ENCODE measurements at regions not wholly inside any gene's neighbourhood (a gene's known extent, or its start where the extent isn't known, plus 50 kb on each side); places are given as distances from the start of the nearest gene placed in this dataset.

DNA sequence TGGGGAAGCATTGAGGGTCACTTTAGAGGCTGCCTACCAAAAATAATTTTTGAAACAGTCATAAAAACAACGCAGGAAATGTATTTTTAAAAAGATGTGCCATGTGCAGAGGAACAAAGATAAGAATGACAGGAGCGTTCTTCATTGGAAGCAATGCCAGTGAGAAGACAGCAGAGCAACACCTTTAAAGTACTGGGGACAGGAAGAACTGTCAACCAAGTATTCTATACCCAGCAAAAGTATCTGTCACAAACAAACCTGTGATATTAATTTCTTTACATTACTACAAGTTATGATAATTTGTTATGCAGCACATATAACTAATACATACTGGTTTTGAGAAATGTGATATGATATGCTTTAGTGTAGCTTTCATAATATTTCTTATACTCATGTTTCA is 675.6 kb downstream of the IRX1 start:
- H3K36me3 ChIP-seq = no peaks in the 10 kb centered on the region
- 81 to 100% methylated on average over 2 of the region's 2 CpGs for WGBS, 2 donors (ENCODE audit: low coverage in 1 of 2)
- no peak for ATAC-seq
- no peak overlapping the region for H3K27ac ChIP-seq
- H3K27me3 ChIP-seq = no peaks in the 10 kb centered on the region
- H3K4me3 ChIP-seq = no peak overlapping the region
- peaks cover 0 to 14% (median 0%) of the 10 kb centered on the region in 3 donors for H3K9me3 ChIP-seq
- H3K4me1 ChIP-seq = no peaks in the 10 kb centered on the region
- TF ChIP-seq, protein P1, sequence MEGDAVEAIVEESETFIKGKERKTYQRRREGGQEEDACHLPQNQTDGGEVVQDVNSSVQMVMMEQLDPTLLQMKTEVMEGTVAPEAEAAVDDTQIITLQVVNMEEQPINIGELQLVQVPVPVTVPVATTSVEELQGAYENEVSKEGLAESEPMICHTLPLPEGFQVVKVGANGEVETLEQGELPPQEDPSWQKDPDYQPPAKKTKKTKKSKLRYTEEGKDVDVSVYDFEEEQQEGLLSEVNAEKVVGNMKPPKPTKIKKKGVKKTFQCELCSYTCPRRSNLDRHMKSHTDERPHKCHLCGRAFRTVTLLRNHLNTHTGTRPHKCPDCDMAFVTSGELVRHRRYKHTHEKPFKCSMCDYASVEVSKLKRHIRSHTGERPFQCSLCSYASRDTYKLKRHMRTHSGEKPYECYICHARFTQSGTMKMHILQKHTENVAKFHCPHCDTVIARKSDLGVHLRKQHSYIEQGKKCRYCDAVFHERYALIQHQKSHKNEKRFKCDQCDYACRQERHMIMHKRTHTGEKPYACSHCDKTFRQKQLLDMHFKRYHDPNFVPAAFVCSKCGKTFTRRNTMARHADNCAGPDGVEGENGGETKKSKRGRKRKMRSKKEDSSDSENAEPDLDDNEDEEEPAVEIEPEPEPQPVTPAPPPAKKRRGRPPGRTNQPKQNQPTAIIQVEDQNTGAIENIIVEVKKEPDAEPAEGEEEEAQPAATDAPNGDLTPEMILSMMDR (IDR thresholded peaks at IDR 0.05) = no peak
- no peak for TF ChIP-seq EP300 (IDR thresholded peaks at IDR 0.05)
- no peak for TF ChIP-seq POLR2A (IDR thresholded peaks at IDR 0.05)
- no peak for TF ChIP-seq POLR2AphosphoS5 (IDR thresholded peaks at IDR 0.05)

DNA sequence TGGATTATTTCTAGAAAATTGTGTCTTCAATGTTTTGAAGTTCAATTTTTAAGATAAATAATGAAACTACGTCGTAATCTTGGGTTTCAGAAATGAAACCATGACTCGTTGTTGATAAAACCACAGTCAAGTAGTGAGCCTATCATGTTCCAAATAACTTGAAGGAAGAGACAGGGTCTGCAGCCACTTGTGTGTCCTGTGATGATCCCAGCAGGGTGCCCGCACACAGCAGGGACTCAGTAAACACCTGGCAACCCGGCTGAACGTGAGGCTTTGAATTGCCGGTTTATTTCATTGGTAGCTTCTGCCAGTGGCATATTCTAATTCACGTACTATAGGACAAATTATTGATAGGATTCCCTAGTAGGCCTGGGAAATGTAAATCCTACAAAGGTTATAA is 679.6 kb downstream of the IRX1 start:
- Histone ChIP-seq H3K9me3 (peaks cover 0 to 14% (median 0%) of the 10 kb centered on the region in 3 donors), H3K36me3 (no peaks in the 10 kb centered on the region), H3K27me3 (no peaks in the 10 kb centered on the region), H3K27ac (no peak overlapping the region), H3K4me3 (no peak overlapping the region), H3K4me1 (no peaks in the 10 kb centered on the region)
- no peak for TF ChIP-seq EP300 (IDR thresholded peaks at IDR 0.05)
- TF ChIP-seq, protein P1 (IDR thresholded peaks at IDR 0.05) = no peak
- no peak for TF ChIP-seq POLR2A (IDR thresholded peaks at IDR 0.05)
- TF ChIP-seq POLR2AphosphoS5 (IDR thresholded peaks at IDR 0.05) = no peak
- no peak for ATAC-seq
- 37 to 52% methylated on average over 6 to 8 of the region's 8 CpGs for WGBS, 2 donors (ENCODE audit: low coverage in 1 of 2)

DNA sequence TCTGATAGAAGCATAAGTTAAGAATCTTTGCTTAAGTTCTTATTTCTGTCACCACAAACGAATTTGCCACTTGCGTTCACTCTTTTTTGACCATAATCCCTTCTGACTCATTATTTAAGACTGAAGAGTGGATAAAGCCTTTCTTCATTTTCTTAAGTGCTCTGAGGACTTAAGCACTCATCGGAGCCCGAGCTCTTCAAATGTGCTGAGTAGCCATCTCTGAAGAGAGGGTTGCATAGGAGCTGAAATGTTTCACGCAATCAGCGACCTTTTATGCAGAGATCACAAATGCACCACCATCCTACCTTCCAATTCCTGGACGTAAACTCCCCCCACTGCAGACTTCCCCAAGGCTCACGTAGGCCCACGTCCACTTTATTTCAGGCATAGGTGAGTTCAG is 699.2 kb downstream of the IRX1 start:
- Histone ChIP-seq H3K36me3 (no peaks in the 10 kb centered on the region), H3K27me3 (no peaks in the 10 kb centered on the region), H3K9me3 (no peaks in the 10 kb centered on the region), H3K4me1 (no peaks in the 10 kb centered on the region), H3K27ac (no peak overlapping the region), H3K4me3 (no peak overlapping the region)
- TF ChIP-seq, protein P1 (IDR thresholded peaks at IDR 0.05) = no peak
- TF ChIP-seq EP300 (IDR thresholded peaks at IDR 0.05) (no peak), POLR2AphosphoS5 (IDR thresholded peaks at IDR 0.05) (no peak), POLR2A (IDR thresholded peaks at IDR 0.05) (no peak)
- WGBS, 2 donors (ENCODE audit: low coverage in 1 of 2) = 79 to 82% methylated on average over 6 to 9 of the region's 9 CpGs
- ATAC-seq = no peak

DNA sequence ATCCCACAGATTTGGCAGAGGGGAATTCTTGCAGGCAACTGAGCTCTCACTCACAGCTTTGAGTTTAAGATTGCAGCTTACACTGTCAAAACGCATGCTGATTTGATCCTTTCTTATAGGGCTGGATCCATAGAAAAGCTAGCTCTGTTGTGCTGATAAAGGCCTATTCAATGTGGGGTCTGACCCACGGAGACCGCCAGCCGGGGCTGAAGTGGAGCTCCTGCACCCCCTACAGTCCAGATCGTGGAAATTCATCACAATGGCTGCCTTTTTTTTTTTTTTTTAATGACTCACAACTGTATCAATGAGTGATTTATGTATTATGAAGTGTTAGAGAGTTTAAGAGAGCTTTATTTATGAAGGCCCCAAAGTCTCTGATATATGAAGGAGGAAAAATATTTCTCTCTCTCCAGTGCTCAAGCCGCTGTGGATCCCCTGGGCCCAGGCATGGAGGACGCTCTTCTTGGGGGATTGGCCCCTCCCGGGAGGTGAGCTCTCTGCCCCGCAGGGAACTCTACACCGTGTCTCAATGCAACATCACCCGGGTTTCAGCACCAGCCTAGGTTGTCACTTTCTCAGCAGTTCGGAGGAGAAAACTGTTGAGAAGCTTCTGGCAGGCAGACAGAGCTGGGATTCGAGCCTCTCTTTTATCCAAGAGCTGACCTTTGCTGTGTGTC is 700.2 kb downstream of the IRX1 start:
- Histone ChIP-seq H3K4me1 (no peaks in the 10 kb centered on the region), H3K9me3 (no peaks in the 10 kb centered on the region), H3K27ac (no peak overlapping the region), H3K36me3 (no peaks in the 10 kb centered on the region), H3K27me3 (no peaks in the 10 kb centered on the region), H3K4me3 (no peak overlapping the region)
- no peak for ATAC-seq
- whole genome bisulfite sequencing, 2 donors (ENCODE audit: low coverage in 1 of 2) = 15 to 19% methylated on average over 10 to 12 of the region's 13 CpGs
- TF ChIP-seq POLR2A (IDR thresholded peaks at IDR 0.05) = no peak
- TF ChIP-seq, protein P1 (IDR thresholded peaks at IDR 0.05) = peak in 2 of 4 experiments; percentile 7 to 37

DNA sequence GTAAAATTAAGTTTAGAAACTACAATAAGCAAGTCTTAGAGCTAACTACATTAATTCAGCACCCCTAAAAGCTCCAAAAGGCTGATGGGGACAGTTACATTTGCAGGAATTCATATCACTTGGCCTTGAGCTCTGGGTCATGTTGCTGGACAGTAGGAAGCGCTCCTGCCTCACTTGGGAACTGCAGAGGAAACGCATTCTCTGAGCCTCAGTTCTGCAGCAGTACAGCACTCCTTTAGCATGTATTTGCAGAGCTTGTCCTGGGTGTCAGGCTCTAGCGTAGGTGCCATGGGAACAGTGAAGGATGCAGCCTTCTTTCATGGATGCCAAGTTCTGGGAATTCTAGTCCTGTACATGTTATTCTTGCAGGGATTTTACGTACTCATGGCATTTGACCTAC is 710.4 kb downstream of the IRX1 start:
- TF ChIP-seq, protein P1 (IDR thresholded peaks at IDR 0.05) = no peak
- no peak for TF ChIP-seq EP300 (IDR thresholded peaks at IDR 0.05)
- Histone ChIP-seq H3K4me1 (no peaks in the 10 kb centered on the region), H3K27ac (no peak overlapping the region), H3K4me3 (no peak overlapping the region), H3K36me3 (no peaks in the 10 kb centered on the region), H3K27me3 (no peaks in the 10 kb centered on the region), H3K9me3 (no peaks in the 10 kb centered on the region)
- WGBS, 2 donors (ENCODE audit: low coverage in 1 of 2) = 71 to 100% methylated on average over 1 to 2 of the region's 4 CpGs
- no peak for ATAC-seq
